ENCODE measurements at regions not wholly inside any gene's neighbourhood (a gene's known extent, or its start where the extent isn't known, plus 50 kb on each side); places are given as distances from the start of the nearest gene placed in this dataset.

DNA sequence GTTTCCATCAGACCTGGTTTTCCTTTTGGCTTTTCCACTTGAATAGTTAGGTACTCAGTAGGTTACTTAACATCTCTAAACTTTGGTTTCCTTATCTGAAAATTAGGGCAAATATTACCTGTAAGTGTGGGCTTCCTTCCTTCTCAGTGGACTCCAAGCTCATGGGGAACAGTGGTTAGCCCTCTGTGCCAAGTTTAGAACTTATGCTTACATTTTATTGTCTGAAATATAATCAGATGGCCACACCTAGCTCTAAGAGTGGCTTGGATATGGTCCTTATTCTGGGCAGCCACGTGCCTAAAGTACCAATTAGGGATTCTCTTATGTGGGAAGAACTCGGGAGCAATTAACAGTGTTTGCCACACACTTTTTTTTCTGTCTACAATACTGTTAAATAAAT is 133.9 kb downstream of the UCHL1 start:
- DNase-seq (ENCODE audit: low read depth), result no peak

DNA sequence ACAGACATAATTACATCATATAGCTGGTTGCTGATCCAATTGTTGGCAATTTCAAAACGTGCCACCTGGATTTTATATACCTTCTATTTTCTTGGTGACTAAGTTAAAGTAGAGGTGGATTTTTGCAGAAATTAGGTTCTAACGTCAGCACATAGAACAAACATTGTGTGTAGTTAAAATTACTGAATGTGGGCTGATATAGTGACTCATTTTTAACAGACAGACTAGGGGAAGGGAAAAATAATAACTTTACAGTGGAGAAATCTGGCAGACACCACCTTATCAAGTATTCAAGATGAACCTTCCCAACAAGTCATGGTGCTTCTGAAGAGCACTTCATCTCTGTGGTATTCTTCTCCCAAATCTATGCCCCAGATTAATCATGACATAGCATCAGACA is 134.5 kb downstream of the UCHL1 start:
- no peak for DNase-seq (ENCODE audit: low read depth)

DNA sequence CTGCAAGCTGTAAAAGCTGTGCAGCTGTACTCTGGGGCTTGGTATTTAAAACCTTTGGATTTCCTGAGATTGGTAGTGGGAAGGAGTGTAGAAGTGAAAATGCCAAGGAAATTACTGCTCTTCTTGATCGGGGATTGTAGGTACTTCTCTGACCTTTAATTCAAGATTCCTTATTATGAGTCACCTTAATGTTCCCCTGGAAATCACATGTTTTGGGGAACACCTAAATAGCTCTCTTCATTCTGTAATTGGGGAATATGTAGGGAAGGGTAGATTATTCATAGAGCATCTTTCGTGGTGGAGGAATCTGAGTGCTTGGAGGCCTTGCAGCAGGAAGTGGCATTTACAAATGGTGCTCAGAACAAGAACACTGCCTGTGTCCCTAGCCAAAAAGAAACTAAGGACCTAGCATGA is 137.8 kb downstream of the UCHL1 start:
- DNase-seq (ENCODE audit: low read depth), result no peak

DNA sequence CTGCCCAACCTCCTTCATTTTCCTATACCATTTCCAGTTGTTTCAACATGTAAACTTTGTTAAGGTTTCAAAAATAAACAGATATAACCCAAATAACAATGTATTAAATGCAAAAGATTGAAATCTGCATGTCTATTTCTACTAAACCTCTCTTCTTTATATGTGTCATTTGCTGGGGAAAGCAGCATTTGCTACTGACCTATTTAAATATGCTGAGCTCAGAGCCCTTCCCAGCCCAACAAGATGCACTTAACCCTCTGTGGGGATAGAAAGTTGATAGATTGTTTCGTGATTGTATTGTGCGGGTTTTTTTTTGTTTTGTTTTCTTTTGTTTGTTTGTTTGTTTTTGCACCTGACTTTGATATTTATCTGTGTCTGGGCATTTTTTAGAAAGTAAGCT is 139.5 kb downstream of the UCHL1 start:
- DNase-seq (ENCODE audit: low read depth), result no peak

DNA sequence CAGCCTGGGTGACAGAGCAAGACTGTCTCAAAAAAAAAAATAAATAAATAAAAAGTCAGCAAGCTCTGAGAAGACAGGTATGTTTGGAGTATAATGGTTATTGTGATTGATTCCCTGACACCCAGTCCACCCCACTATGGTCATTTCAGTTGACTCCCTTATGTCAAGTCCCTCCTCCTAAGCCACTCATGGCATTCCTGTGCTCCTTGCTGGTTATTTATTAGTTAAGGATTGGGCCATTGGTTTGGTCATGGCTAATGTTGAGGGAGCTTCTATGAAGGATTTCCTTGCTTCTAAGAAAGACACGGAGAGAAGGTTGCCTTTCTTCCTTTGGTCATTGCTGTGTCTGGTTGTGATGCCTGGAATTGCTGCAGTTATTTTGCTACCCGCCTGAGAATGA is 140.1 kb downstream of the UCHL1 start:
- DNase-seq (ENCODE audit: low read depth), result no peak

DNA sequence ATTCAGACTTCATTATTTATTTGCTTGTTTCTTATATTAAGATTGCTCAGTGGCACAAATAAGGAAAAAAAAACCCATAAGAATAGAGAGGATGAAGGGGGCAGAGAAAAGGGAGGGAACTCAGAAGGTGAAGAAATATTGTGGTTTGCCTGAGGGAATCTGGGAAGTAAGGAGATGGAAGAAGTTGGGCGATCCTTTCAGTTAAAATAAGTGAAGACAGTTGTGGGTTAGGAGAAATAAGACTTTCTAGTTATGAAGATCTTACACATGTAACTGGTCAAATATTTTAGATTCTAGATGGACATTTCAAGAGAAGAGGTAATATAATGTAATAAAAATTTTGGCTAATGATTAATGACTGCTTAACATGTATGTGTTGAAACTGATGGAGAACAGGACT is 138.7 kb upstream of the LIMCH1 start:
- no peak for DNase-seq (ENCODE audit: low read depth)

DNA sequence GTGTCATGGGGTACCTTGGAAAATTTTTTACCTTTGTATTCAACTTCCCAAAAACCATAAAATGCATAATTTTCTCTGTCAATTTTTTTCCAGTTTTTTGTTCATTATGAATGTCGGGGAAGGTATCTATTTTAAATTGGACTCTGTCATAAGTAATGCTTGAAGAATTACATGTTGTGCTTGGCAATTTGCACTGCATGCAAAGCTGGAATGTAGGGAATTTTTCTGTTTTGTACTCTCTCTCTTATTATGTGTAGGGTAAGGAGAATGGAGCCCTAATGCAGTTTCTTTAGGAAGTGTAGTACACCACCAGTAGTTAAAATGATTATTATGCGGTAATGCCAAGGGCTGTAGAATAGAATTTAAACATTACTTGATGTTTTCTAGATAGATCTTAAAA is 137.7 kb upstream of the LIMCH1 start:
- no peak for DNase-seq (ENCODE audit: low read depth)

DNA sequence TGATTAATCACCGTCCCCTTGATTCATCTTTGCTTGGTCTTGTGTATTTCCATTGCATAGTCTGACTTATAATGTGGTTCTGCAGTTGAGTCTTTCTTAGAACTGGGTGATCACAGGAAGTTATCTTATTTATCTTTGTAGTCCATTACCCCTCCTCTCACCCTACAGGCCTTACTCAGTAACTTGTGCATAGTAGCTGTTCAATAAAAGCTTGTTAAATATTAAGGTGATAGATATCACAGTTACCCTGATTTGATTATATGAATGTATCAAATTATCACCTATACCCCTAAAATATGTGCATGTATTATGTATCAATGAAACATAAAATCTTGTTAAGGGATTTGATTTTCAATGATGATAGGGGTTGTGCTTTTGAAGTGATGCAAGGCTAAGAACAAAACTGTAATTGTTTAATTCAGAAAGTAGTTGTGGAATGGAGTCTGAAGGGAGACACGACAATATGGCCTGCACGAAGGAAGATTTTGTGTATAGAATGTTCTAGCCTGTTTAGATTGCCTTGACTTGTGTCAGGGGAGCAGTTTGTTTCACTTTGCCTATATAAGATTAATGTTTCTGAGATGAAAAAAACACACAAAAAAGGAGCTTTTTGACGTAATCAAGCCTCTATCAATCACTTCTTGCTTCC is 132.4 kb upstream of the LIMCH1 start:
- no peak for DNase-seq (ENCODE audit: low read depth)

DNA sequence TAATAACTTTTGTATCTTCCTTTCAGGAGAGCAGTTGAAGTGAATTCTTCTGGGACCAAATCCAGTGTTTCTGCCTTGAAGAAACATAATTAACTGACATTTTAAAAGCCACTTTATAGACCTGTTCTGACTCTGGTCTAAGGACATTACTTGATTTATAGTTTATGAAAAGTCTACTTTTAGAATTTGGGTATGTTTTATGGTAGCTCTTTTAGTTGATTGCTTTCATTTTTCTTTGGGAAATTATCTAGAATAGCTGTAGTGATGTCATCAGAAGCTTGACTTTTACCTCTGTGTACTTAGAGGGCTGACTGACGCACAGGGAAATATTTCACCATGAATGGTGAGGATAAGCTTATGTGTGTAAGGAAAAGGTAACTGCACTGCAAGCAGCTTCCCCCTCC is 131.8 kb upstream of the LIMCH1 start:
- DNase-seq (ENCODE audit: low read depth), result no peak

DNA sequence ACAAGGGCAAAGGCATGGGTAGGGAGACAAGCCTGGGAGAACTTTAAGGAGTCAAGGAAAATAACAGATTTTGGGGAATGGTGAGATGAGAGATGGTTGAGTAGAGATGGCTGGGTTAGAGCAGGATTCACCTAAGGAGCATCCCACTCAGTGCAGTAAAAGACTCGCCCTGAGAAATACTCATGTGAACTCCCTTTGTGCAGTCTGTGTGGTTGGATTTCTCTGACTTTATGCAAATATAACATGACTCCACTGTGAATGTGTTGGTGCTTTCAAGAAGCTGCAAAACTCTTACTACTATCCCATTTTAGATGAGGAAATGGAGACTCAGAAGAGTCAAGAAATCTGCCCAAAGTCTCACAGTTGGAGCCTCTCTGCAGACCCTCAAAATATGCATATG is 129.8 kb upstream of the LIMCH1 start:
- DNase-seq (ENCODE audit: low read depth), result no peak

DNA sequence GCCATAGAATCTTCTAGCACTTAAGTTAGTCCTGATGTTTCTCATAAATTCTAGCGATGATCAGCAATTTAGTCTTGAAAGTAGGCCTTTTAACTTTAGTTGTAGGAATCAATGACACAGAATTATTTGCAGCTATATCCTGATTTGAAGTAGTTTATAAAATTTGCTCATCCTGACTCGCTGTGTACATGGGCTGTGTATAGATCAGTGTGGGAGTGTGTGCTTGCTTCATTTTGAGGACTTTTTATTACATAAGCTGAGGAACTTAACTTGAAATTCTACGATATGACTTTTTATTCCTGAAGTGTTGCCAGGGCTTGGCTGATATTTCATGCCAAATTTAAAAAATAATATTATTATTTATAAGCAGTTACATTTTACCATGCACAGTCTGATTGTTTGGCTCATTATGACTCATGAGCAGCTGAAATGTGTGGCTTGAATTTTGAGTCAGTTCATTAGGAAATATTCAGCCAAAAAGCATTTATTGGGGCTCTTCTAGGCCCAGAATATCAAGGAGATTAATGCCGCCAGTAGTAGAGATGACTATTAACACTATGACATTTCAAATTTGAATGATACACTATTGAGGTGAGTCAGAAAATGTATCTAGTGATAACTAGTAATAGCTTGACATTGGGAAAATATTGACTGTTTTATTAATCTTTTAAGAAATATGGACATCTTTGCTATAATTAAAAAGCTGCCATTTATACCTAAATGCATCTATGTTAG is 128.9 kb upstream of the LIMCH1 start:
- DNase-seq (ENCODE audit: low read depth), result no peak

DNA sequence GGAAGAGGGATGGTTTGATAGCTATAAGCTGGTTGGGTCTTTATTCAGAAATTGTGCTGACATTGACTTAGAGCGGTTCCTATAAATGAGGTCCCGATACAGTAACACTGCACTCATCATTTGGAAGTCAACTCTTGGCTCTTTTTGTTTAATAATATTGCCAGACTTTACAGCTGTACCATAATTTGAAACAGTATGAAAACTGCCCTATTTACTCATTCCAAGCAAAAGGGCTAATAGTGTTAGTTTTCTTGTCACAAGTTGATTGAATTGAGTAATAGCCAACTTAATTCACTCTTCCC is 128.4 kb upstream of the LIMCH1 start:
- no peak for DNase-seq (ENCODE audit: low read depth)

DNA sequence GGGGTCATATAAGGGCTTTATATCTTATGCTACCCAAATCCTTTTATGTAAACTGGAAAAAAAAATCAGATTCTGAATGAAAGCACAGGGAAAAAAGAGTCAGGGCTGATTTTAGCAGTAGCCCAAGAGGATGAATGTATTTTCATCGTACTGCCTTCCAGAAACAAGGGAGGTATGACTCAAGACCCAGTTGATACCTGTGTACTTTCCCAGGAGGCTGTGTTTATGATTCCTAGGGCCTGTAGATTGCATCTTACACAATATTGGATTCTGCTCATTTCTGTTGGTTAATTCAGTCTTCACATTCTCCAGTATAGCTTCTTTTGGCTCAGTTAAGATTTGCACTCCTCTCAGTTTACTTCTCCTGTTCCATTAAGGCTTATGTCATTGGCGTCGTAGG is 127.9 kb upstream of the LIMCH1 start:
- DNase-seq (ENCODE audit: low read depth), result no peak

DNA sequence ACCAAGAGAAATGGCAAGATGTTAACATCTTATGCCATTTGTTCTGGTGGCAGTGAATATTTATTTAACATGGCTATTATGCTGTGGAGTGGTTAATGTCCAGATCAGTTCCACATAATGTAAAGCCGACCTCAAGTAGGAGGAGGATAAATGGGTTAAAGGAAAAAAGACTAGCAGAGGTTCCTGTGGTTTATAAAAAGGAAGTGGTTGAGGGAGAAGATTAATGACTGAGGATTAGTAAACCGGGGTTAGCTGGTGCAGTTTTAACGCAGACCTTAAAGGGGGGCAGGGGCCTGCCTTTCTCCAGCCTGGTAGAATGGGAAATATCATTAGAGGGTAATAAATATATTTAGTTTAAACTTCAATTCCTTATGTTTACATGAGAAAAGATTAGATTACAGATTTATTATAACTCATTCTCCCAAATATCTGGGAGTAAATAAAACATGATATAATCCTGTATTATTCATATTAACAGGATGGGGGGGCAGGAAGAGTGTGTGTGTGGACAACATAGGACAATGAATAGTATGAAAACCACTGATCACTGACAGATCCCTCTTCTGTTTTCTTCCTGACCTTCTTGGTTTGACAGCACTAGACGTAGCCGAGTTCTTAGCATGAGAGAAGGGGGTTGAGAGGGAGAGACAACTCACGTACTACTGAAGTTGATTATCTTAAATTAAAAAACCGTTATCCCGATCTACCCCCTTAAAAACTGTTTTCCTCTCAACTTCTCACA is 124.1 kb upstream of the LIMCH1 start:
- peak; percentile 36 for DNase-seq (ENCODE audit: low read depth)

DNA sequence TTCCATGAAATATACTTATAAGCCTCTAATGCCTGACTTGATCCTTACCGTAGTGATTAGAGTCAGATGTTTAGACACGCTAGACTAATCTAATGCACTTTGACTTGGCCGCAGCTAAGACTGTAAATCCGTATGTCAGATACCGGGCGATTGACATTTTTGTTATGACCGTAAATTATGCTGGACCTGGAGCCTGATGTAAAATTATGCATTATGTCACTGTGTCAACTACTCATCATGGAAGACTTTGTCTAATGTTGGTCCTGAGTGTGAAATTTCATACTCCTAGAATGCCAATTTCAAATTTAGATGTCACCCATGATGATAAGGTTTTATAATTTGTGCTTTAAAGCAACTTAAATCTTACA is 123.6 kb upstream of the LIMCH1 start:
- no peak for DNase-seq (ENCODE audit: low read depth)

DNA sequence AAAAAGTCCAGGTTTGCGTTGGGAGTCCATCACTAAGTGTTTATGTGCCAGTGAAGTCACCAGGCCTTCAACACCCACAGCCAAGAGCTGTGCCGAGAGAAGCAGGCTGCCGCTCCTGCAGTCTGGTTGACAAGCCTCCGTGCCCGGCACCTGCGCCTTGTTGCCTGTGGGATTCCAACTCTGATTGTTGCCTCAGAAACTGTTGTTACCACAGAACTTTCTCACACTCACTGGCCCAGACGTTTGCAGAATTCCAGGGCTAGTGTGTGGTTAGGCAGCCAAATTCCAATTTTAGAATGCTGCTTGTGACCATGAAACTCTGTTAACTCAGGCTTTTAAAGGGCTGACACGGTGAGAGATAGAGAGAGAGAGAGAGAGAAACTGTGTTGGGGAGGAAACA is 119.5 kb upstream of the LIMCH1 start:
- DNase-seq (ENCODE audit: low read depth), result no peak

DNA sequence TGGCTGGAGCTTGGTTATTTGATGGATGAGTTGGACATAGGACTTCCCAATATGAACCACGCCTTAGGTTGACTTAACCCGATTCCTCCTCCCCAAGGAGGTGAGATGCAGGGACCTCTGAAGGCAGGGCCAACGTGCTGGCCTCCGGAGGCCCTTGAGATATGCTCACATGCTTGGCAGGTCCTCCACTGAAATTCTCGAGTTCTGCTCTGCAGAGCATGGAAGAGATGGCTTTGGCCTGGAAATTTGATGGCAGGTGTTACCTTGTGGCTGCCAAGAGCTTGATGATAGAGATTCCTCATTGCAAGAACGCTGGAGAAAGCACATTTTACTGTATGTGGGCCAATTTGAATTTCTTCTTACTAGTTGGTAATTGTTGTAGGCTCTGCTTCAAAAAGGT is 117.4 kb upstream of the LIMCH1 start:
- no peak for DNase-seq (ENCODE audit: low read depth)

DNA sequence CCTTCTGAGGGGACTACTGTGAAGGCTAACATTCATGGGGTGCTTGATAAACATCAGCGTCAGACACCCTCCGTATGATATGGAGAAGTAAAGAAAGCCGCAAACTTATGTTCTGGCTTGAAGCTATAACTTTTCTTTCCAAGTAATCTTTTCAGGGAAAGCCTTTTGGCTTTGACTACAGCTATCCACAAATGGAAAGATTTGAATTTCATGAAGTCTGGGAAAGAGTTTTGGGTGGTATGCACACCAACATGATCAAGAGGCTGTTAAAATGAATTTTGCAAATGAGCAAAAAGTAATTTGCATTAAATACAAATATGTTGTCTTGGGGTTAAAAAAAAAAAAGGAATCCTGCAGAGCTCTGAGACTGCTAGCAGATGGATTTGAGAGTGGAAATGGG is 114.8 kb upstream of the LIMCH1 start:
- no peak for DNase-seq (ENCODE audit: low read depth)

DNA sequence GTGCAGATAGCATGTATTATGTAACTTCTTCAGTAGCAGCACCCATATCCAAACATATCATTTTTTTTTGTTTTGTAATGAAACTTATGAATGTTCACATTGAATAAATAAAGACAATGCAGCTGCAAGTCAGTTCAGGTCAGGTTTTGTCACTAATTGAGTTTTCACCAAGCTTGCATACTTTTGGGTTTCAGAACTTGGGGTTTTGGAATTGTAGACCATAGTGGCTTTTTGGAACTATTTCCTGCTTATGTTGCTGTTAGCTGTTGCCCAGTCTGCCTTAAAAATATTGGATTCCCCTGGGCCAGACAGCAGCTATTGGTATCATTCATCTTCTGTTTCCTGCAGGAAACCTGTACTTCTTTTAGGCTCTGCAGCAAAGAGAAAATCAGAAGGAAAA is 113.4 kb upstream of the LIMCH1 start:
- no peak for DNase-seq (ENCODE audit: low read depth)

DNA sequence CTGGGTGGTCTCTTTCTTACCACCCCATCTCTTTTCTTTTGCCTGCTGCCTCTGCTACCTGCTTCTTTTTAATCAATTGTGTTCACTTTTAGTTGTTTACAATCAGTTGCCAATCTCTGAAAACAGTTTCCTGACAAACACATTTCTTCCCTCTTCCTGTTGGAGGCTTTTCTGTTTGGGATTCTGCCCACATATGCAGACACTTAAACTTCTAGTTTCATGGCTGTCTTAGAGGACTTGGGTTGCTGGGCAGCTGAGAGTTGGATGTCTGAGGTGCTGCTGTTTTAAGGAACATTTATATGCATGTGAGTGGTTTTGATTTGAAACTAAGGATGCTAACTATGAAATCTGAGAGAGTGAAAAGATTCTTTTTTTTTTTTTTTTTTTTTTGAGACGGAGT is 112.3 kb upstream of the LIMCH1 start:
- no peak for DNase-seq (ENCODE audit: low read depth)

DNA sequence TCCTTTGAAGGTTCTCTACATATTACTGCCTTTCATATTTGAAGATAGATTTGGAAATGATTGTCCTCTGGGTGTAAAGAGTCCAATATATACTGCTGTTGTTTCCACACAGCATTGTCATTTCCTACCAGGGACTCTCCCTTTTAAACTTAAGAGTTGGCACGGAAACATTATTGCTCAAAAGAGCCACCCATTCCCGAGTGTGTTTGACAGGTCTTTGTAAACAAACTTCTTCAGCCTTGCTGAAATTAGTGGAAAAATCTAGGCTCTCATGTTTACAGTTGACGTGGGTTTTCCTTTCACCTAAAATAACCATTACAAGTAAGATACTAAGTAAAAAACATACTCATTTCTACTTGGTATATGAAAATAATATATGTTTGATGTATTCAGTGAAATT is 111.4 kb upstream of the LIMCH1 start:
- DNase-seq (ENCODE audit: low read depth), result no peak

DNA sequence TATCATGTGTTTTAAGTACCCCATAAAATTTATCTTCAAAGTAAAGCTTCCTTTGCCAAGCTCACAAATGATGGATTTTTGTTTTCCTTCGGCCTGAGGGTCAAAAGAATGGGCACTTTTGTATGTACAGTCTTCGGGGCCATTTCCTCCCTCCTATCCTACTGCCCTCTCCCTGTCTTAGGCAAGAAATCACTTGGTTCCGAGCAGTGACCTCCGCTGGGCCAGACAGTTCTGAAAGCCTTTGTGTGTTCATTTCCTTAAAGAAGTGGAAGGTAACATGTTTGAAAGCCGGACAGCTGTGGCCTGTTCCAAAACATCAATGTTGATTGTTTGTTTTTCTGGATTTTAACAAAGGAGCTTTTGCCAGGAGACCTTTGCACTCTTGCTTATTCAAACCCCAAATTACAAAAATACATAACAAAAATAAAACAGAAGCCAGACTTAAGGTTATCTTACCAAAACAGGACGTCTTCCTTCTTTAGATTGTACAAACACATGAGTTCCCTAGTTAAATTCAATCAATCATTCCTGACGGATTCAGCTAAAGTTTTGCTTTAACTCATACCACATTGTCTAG is 110.6 kb upstream of the LIMCH1 start:
- peak; percentile 52 for DNase-seq (ENCODE audit: low read depth)

DNA sequence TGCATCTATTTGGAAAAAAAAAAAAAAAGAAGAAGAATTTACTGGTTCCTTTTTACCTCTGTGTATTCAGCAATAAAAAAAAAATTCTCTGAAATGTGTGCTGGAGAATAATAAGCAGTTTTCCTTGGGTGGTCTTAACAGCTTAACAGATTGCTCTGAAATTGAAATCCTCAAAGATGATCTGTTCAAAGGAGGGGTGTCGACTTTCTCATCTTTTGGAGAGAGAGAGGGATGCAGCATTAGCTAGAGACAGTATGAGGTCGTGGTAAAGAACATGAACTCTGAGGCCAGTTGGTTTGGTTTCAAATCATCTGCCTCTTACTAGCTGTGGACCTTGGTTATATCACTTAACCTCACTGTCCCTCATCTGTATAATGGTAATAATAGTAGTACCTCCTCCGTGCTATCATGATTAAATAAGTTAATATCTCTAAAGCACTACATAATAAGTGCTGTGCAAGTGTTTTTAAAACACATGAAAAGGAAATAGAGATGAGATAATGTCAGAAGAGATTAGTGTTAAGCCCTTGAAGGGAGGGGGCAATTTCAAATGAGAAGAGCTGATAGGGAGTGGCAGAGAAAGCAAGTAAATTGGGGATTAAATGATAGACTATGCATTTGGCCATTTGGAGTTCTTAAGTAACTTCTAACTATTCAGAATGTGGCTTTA is 109.9 kb upstream of the LIMCH1 start:
- no peak for DNase-seq (ENCODE audit: low read depth)

Measured in CMK (cell line).